ENCODE measurements at regions not wholly inside any gene's neighbourhood (a gene's known extent, or its start where the extent isn't known, plus 50 kb on each side); places are given as distances from the start of the nearest gene placed in this dataset.

DNA sequence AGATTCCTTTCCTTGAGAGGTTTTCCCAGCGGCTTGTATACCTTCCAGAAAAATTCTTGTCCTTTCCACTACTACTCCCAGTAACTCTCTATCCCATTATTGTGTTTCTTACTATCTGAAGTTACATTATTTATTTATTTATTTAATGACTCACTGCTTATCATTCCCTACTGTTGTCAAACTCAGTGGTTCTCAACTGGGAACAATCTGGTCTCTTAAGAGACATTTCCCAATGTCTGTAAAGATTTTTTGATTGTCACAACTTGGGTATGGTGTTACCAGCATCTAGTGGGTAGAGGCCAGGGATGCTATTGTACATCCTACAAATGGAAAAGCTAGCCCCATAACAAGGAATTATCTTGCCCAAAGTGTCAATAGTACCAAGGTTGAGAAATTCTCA, 771.5 kb upstream of the ADGRL2 start:
- H3K4me1 Mint-ChIP-seq: no peaks in the 10 kb centered on the region
- no peaks in the 10 kb centered on the region for H3K27me3 ChIP-seq (ENCODE audit: control insufficient read depth, insufficient read depth, low read length, poor library complexity, severe bottlenecking)
- H3K27ac Mint-ChIP-seq: no peak overlapping the region
- no peak overlapping the region for H3K4me3 ChIP-seq (ENCODE audit: low read length)
- DNase-seq: no peak
- H3K9me3 Mint-ChIP-seq: no peaks in the 10 kb centered on the region
- H3K4me1 ChIP-seq (ENCODE audit: control insufficient read depth, insufficient read depth, low read length): no peaks in the 10 kb centered on the region
- no peaks in the 10 kb centered on the region for H3K27me3 Mint-ChIP-seq (ENCODE audit: insufficient read depth)
- no peaks in the 10 kb centered on the region for H3K36me3 ChIP-seq (ENCODE audit: control insufficient read depth, insufficient read depth, low read length)
- no peak overlapping the region for H3K9ac ChIP-seq (ENCODE audit: extremely low read depth, low read length, poor library complexity, severe bottlenecking)
- H3K27ac ChIP-seq (ENCODE audit: low read depth, low read length): no peak overlapping the region
- TF ChIP-seq, protein P1, sequence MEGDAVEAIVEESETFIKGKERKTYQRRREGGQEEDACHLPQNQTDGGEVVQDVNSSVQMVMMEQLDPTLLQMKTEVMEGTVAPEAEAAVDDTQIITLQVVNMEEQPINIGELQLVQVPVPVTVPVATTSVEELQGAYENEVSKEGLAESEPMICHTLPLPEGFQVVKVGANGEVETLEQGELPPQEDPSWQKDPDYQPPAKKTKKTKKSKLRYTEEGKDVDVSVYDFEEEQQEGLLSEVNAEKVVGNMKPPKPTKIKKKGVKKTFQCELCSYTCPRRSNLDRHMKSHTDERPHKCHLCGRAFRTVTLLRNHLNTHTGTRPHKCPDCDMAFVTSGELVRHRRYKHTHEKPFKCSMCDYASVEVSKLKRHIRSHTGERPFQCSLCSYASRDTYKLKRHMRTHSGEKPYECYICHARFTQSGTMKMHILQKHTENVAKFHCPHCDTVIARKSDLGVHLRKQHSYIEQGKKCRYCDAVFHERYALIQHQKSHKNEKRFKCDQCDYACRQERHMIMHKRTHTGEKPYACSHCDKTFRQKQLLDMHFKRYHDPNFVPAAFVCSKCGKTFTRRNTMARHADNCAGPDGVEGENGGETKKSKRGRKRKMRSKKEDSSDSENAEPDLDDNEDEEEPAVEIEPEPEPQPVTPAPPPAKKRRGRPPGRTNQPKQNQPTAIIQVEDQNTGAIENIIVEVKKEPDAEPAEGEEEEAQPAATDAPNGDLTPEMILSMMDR (conservative IDR thresholded peaks at IDR 0.05): no peak
- H3K4me3 Mint-ChIP-seq: no peak overlapping the region
- 75% methylated on average over 1 of the region's 1 CpG; no CpG with 5 or more reads in 1 of the 2 experiments for WGBS, 2 experiments (ENCODE audit: insufficient coverage in 1 of 2, insufficient read length in 1 of 2)
- H3K9me3 ChIP-seq (ENCODE audit: control insufficient read depth, low read length): no peaks in the 10 kb centered on the region
- no peaks in the 10 kb centered on the region for H3K36me3 Mint-ChIP-seq (ENCODE audit: low read depth)

DNA sequence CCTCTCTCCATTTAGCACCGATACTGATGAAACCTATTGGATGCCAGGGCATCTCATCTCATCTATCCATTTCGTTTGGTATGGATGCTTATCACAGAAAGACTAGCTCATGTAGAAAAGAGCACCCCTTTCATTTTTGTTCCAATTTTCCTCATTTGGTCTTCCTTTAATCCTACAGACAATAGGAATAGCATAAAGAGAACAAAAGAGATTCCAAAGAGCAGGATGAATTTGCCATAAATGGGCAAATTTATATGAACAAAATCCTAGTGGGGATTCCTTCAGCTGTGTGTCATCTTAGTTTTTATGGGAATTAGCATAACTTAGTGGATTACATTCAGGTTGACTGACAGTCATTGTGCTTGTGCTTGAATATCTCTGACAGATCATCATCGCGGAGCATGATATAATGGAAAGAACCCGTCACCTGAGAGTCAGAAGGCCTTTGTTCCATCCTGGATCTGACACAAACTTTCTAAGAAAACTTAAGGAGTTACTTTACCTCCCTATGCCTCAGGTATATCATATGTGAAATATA, 777.5 kb upstream of the ADGRL2 start:
- H3K36me3 ChIP-seq (ENCODE audit: control insufficient read depth, insufficient read depth, low read length): no peaks in the 10 kb centered on the region
- TF ChIP-seq, protein P1 (conservative IDR thresholded peaks at IDR 0.05): no peak
- peaks cover 4% of the 10 kb centered on the region for H3K4me1 ChIP-seq (ENCODE audit: control insufficient read depth, insufficient read depth, low read length)
- peaks cover 17% of the 10 kb centered on the region for H3K9me3 ChIP-seq (ENCODE audit: control insufficient read depth, low read length)
- no peak overlapping the region for H3K4me3 Mint-ChIP-seq
- H3K27ac ChIP-seq (ENCODE audit: low read depth, low read length): no peak overlapping the region
- H3K27me3 Mint-ChIP-seq (ENCODE audit: insufficient read depth): peaks cover 13% of the 10 kb centered on the region
- H3K9ac ChIP-seq (ENCODE audit: extremely low read depth, low read length, poor library complexity, severe bottlenecking): no peak overlapping the region
- H3K36me3 Mint-ChIP-seq (ENCODE audit: low read depth): peaks cover 6% of the 10 kb centered on the region
- no peak overlapping the region for H3K27ac Mint-ChIP-seq
- DNase-seq: no peak
- peaks cover 29% of the 10 kb centered on the region for H3K4me1 Mint-ChIP-seq
- no peaks in the 10 kb centered on the region for H3K27me3 ChIP-seq (ENCODE audit: control insufficient read depth, insufficient read depth, low read length, poor library complexity, severe bottlenecking)
- peaks cover 13% of the 10 kb centered on the region for H3K9me3 Mint-ChIP-seq
- H3K4me3 ChIP-seq (ENCODE audit: low read length): peak overlapping the region; percentile 1
- whole genome bisulfite sequencing, 2 experiments (ENCODE audit: insufficient coverage in 1 of 2, insufficient read length in 1 of 2): 89 to 100% methylated on average over 1 to 5 of the region's 5 CpGs

DNA sequence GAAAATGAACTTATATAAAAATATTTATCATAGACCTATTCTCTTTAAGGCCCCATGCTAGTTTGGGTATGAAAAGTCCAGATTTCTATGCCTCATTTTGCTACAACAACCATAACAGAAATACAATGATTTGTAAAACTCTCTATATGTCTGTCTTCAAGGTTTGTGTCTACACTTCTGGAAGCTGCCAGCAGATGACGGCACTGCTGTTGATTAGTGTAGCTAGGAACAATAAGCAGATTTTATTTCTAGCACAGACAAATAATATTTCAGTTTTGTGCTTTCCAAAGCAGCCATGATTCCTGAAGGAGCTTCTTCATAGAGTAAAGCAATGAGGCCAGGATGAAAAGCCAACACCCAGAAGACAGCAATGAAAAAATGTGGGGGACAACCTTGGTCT, 779.6 kb upstream of the ADGRL2 start:
- no peak overlapping the region for H3K9ac ChIP-seq (ENCODE audit: extremely low read depth, low read length, poor library complexity, severe bottlenecking)
- H3K4me1 ChIP-seq (ENCODE audit: control insufficient read depth, insufficient read depth, low read length): peaks cover 4% of the 10 kb centered on the region
- Mint-ChIP-seq H3K4me3 (no peak overlapping the region), H3K9me3 (peaks cover 13% of the 10 kb centered on the region), H3K36me3 (ENCODE audit: low read depth) (peaks cover 6% of the 10 kb centered on the region), H3K27ac (no peak overlapping the region), H3K27me3 (ENCODE audit: insufficient read depth) (peaks cover 13% of the 10 kb centered on the region), H3K4me1 (peaks cover 37% of the 10 kb centered on the region)
- H3K27me3 ChIP-seq (ENCODE audit: control insufficient read depth, insufficient read depth, low read length, poor library complexity, severe bottlenecking): no peaks in the 10 kb centered on the region
- WGBS, 2 experiments (ENCODE audit: insufficient coverage in 1 of 2, insufficient read length in 1 of 2): 73 to 86% methylated on average over 1 of the region's 1 CpG
- H3K4me3 ChIP-seq (ENCODE audit: low read length): no peak overlapping the region
- H3K9me3 ChIP-seq (ENCODE audit: control insufficient read depth, low read length): peaks cover 17% of the 10 kb centered on the region
- no peaks in the 10 kb centered on the region for H3K36me3 ChIP-seq (ENCODE audit: control insufficient read depth, insufficient read depth, low read length)
- no peak overlapping the region for H3K27ac ChIP-seq (ENCODE audit: low read depth, low read length)
- TF ChIP-seq, protein P1 (conservative IDR thresholded peaks at IDR 0.05): peak; percentile 45
- DNase-seq: no peak

All from endodermal cell (in vitro differentiated cells).